ENCODE measurements at regions not wholly inside any gene's neighbourhood (a gene's known extent, or its start where the extent isn't known, plus 50 kb on each side); places are given as distances from the start of the nearest gene placed in this dataset.
"Not testable (repeated sequence)": the region's sequence is repeated elsewhere in the genome, so short reads cannot be mapped to it uniquely, and the experiment has no call there.

DNA sequence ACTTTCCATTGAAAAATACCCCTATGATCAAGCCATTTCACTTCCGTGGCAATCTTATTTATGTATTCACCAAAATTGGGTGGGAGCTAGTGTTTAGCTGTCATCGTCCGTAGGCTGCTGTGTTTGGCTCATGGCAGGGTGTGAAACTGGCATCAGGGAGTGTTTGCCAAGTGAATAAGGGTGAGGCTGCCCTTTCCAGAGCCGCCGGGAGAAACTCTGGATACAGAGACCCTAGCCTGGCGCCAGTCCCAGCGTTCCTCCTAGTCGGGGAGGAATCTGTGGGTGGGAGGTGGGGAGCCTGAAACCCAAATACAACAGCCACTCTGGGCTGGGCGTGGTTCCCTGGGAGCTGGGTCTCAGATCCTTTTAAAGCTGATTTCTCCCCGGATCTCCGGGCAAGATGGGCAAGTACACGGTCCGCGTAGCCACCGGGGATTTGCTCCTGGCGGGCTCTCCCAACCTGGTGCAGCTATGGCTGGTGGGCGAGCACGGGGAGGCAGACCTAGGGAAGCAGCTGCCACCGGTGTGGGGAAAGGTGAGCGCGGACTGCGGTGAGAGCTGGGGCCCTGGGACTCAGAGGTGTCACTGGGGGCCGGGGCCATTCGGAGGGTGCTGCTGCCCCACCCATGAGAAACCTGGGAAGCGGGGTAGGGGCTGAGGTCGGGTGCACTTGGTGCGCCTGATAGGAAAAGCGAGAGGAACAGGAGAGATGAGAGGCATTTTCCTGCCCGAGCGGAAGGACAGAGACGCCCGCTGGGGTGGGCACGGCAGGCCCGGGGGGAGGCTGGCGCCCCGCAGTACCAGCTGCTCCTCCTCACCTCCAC lies 62.1 kb upstream of the TEKT1 start:
- DNase-seq, result no peak

DNA sequence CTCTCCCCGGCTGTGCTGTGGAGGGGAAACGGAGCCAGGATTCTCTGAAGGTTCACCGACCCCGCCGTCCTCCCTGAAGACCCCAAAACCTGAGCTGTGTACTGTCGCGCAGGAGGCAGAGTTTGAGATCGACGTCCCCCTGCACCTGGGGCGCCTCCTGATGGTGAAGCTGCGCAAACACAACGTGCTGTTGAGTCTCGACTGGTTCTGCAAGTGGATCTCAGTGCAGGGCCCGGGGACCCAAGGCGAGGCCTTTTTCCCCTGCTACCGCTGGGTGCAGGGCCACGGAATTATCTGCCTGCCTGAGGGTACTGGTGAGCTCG lies 62.6 kb upstream of the TEKT1 start:
- DNase-seq, result no peak

DNA sequence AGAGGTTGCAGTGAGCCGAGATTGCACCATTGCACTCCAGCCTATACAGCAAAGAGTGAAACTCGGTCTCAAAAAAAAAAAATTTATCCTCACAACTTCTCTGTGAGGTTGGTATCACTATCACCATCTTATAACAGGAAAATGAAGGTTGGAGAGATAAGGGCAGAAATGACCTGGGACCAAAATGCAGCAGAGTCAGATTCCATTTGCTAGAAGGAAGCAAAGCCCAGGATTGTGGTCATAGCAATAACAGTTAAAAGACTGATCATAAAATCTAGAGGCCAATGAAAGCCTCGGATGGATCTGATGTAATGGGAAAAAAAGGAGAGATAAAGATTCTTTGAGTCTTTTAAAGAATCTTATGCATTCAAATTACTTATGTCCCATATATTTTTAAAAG lies 69.6 kb upstream of the TEKT1 start:
- no peak for DNase-seq

DNA sequence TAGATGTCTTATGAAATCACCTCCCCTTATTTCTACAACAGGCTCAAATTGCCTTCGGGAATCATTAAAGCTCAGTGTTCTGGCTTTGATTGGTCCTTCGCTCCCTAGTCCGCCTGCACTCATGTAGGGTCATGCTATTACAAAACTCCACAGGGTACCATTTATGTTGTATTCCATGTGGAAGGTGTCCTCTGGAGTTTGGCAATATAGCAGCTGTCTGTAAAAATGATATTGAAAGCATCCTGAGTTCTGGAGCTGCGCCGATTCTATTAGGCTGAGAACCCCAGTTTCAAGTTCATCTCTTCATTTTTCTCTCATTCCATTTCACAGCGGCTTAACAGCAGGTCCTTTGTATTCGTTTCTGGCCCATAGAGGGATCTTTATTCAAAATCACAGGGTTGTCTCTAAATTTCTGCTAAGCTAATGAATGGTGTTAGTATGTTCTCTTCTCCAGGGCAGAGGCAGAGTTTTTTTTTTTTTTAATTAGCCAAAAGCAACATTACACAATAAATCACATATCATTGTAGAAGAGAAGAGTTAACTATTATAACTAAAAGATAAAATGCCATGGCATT lies 71.9 kb upstream of the TEKT1 start:
- no peak for DNase-seq

DNA sequence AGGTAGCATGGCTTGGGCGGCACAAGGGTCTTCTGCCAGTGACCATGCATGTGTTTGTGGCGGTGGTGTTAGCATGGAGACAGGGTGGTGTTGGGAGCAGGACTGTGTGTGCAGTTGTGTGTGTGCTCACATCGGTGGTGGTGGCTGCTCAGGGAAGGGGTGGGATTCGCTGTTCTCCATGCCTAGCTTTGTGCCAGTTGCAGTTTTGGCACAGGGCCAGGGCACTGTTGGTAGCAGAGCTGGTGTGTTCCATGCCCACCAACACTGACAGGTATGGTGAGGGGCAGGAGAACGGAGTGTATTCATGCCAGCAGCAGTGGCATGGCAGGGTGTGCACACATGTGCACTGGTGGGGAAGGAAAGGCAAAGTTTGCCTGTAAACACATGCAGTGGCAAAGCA lies 77.3 kb upstream of the TEKT1 start:
- DNase-seq, result no peak

DNA sequence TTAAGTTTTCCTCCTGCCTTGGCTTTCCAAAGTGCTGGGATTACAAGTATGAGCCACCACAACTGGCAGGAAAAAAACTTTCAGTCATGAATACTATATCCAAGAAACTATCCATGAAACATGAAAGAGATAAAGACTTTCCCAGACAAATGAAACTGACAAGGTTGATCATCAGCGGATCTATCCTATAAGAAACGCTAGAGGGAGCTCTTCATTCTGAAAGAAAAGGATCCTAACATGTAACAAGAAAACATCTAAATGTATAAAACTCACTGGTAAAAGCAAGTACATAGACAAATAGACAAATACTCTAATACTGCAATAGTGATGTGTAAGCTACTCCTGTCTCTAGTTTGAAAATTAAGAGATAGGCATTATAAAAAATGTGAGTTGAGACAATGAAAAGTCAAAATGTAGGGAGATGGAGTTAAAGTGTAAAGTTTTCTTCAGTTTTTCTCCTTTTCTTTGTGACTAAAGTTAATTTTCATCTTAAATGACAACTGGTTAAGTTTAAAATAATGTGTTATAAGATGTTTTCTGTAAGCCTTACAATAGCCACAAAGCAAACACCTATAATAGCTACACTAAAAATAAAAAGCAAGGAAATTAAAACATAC lies 79.6 kb upstream of the TEKT1 start:
- DNase-seq, result no peak

DNA sequence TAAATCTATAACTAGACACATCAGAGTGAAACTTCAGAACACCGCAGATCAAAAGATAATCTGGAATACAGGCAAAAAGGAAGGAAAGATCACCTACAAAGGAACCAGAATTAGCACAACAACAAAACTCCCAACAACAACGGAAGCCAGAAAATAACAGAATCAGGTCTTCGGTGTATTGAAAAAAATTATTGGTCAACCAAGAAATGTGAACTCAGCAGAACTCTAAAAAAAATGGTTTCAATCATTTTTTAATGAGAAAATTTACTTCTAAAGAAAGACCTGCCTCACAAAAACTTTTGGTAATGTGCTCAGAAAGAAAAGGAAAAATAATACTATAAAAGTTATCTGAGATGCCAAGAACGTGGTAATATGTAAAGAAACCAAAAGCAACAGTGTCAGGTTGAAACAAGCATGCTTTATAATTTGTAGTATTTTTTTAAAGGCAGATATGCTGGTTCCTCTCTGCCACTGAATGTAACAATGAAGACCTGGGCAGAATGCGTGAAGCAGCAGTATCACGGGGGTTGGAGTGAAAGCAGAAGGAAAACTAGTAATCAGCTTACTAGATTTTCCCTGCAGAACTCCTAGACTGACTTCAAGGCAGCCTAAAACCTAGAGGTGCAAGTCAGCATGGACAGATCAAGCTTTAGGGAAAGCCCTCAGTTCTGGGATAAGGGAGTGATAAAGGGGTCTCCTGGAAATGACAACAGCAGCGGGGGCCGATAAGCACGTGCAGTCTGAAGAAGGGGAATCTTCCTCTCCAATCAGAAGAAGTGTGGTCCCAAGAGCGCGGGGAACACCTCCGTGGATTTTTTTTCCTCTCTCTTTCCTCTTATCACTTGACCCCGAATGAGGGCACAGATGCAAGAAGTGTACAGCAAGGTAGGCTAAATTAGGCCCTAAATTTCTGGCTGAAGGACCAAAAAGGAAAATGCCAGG lies 80.9 kb upstream of the TEKT1 start:
- no peak for DNase-seq

DNA sequence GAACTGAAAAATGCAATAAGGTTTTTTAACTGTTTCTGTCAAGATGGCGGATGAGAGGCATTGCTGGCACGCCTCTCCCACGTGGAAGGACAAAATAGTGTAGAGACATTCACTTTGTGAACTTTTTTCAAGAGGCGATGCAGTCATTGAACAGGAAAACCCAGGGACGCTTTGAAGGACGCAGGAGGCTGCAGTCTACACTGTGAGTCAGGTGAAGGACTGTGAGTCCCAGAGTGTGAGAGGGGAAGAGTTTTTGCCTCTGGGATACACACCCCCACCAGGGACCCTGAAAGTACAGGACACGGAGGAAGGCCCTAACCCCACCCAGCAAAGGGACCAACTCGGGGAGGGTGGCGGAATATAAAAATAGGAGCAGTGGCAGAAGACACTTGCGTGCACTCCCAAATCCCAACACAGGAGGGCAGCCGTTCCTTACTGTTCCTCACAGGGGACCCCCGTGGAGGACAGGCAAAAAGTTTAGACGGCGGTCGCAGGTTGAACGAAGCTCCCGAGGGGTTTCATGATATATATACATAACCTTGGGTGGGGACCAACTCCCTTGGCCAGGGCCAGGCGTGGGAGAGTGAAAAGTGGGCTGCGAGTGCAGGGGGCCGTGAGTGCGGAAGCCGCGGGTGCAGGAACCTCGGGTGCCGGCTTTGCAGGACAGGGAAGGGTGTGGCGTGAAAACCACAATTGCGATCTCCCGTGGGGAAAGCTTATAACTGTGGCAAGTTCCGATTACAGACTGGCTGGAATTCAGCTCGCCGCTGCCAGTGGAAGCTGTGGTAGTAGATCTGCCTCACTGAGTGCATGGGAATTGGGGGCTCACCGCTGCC lies 82.0 kb upstream of the ALOX12 start:
- peak; percentile 53 for DNase-seq

DNA sequence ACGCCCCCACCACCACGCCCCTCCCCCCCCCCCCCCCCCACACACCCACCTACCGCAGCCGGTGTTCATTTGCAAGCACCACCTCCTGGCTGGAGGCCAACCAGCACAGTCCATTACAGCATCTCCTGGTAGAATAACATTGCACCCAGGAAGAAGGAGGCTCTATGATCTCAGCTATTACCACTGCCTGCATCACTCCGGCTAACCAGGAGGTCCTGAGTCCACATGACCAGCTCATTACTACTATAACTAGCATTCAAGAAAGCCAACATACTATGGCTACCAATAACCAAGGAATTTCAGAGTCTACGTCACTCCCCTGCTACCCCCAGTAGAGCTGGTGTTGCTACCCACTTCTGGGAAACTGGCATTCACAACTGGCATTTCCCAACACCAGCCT lies 81.1 kb upstream of the ALOX12 start:
- DNase-seq, result peak; percentile 8

DNA sequence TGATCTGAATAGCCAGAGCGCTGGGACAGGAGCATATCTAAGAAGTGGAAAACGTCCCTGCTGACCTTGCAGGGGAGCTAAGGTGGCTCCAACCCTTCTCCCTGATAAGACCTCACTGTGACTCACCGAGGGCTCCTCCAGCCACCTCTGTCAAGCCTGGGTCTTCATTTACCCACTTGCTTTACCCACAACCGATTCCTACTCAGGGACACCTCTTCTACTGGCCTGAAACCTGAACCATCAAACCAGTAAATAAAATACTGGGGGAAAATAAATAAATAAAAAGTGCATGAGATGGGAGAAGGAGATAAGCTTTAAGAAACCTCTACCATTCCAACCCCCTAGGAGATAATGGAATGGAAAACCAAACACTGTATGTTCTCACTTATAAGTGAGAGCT lies 80.2 kb upstream of the ALOX12 start:
- no peak for DNase-seq

DNA sequence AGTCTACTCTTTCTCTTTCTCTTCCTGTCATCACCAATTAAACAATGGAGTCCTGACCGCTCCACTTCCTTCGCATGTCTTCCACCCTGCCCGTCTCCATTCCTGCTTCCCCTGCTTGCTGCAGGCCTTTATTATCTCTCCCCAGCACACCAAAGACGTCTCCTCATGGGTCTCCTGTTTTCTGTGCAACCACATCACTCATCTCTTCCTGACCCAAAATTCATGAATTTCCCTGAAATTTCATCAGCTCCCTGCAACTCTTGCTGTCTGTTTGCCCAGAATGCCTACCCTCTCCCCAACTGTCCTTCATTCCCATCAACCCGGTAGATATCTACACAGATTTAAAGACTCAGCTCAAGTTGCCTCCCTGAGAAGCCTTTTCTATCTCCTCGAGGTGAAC lies 76.7 kb upstream of the ALOX12 start:
- DNase-seq, result no peak

DNA sequence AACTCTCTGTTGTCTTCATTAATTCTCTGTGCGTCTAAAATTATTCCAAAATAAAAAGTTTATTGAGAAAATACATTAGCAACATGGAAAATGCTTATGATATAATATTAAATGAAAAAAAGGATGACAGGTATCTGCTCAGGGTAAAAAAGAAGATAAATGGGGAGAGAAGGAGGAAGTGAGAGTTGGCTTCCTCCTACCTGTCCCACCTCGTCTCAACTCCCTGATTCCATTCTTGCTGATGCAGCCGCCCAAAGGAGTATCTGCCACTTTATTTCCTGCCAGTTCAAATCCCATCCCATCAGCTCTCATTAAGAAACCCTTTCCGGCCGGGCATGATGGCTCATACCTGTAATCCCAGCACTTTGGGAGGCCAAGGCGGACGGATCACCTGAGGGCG lies 72.5 kb upstream of the ALOX12 start:
- no peak for DNase-seq

DNA sequence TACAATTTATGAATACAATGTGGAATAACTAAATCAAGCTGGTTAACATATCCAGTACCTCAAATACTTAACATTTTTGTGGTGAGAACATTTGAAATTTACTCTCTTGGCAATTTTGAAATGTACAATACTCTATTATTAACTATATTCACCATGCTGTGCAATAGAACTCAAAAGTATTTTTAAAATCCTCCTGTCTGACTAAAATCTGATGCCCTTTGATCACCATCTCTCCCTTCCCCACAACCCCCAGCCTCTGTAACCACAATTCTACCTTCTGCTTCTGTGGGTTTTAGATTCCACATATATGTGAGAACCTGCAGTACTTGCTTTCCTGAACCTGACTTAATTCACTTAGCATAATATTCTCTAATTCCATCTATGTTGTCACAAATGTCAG lies 71.6 kb upstream of the ALOX12 start:
- DNase-seq, result no peak

DNA sequence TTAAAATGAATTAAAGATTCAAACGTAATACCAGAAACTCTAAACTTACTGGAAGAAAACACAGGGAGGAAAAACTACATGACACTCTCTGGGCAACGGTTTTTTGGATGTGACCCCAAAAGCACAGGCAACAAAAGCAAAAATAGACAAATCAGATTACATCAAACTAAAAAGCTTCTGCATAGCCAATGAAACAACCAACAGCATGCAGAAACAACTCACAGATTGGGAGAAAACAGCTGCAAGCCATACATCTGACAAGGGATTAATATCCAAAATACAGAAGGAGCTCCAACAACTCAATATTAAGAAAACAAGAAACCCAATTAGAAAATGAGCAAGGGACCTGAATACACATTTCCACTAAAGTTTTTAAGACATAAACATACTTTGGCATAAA lies 69.2 kb upstream of the ALOX12 start:
- DNase-seq, result no peak

DNA sequence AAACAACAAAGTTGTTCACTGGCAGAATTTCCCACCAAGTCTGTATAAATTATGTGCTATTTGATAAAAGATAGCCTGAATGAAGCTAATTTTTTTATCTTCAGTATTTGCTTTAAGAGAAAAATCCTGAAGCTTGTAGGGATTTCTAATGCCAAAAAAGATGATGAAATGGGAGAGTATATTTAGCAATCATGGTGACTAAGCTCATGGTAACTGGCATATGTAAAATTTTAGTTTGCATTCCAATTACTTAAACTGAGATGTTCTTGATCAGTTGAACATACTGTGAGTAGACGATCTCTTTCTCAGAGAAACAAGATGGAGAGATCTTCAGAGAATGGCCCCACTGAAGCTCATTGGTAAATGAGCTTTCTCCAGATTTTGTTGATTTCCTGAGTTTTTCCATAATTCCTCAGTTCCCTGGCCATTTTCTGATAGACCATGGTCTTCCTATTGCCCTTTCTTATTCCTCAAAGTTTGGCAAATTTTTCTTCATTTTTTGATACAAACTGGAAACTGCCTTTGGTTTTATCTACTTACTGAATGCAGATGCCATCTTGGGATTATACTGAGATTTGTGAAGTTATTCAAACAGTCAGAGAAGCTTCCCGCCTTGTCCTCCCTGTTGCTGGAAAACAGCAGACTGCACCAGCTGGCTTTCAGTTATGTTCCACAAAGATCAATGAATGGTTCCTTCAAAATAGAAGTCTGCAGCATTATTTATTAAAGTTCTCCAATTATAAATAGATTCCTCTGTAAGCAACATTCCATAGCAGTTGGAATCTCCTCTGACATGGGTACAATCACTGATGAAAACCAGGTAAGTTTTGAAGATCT lies 68.3 kb upstream of the ALOX12 start:
- no peak for DNase-seq

DNA sequence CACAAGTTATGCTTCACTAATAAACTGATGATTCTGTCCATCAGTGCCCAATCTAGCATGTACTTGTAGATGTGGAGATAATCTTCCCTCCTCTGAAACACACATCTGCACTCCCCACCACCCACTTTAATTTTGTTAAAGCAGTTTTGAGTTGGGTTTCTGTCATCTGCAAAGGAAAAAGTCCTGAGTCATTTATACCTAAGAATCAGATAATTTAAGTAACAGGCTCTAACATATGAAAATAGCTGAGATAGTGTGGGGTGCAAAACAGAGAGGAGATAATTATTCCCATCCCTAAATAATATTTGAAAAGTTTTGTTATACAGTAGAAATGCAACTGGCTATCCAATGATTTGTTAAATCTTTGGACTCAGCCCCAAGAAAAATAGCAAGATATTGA lies 67.7 kb upstream of the ALOX12 start:
- DNase-seq, result no peak

DNA sequence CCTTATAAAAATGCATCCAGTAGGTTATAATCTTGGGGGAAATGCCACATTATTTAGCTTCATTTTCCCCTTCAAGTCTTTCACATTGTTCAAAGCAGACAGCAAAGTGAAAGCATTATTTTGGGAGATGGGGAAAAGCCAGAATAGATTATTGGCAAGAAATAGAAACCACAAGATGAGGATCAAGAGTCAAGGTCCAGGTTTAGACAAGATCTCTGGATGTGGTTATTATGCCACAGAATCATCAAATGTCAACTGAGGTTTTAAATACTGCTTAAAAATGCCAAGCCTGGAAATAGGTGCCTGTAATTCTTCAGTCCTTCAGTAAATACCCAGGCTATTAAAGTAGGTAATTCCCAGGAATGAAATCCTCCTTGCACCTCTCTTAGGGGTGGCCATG lies 65.1 kb upstream of the ALOX12 start:
- no peak for DNase-seq

DNA sequence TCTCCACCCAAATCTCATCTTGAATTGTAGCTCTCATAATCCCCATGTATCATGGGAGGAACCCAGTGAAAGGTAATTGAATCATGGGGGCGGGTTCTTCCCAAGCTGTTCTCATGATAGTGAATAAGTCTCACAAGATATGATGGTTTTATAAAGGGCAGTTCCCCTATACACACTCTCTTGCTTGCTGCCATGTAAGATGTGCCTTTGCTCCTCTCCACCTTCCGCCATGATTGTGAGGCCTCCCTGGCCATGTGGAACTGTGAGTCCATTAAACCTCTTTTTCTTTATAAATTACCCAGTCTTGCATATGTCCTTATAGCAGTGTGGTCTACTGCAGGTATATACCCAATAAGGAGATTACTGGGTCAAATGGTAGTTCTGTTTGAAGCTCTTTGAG lies 61.3 kb upstream of the ALOX12 start:
- DNase-seq, result not testable (repeated sequence)

DNA sequence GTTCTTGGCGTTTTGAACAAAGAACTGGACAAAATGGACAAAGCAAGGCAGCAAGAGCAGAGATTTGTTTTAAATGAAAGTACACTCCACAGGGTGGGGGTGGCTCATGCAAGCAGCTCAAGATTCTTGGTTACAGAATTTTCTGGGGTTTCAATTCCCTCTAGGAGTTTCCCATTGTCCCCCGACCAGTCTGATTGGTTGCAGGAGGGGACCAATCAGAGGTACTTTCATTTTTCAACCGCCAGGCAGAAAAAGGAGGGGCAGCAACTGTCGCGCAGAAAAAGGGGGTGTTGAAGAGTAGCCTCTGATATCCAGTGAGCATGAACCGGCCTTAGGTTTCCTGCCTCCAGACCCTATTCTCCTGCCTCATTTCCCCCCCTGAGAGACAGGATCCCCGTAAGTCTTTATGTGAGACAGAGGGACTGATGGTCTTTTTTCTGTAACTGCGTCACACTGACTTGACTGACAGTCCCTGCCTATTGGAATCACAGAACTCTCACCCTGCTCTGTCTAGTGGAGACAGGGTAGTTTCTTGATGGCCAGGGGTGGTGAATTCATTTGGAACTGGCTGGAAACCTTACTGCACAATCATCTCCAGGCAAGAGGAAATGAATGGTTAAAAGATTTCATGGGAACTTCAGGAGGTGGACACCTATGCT lies 59.4 kb upstream of the ALOX12 start:
- no peak for DNase-seq

DNA sequence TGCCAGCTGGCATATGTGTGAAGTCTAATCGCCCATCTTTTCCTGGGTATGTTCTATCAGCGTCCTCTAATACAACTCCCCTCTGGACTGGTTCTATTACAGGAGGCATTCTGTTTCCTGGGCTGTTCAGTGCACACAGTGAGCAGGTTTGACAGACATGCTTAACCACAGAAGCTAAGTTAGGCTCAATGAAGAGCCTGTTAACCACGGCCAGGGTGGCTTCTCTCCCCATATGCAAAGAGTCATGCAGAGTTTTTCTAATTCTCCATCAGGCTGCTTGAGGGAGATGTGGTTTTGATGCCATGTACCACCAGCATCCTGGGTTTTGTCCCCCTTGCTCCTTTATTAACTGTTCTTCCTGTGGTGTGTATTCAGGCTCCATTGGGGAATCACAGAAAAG lies 57.2 kb upstream of the ALOX12 start:
- no peak for DNase-seq

DNA sequence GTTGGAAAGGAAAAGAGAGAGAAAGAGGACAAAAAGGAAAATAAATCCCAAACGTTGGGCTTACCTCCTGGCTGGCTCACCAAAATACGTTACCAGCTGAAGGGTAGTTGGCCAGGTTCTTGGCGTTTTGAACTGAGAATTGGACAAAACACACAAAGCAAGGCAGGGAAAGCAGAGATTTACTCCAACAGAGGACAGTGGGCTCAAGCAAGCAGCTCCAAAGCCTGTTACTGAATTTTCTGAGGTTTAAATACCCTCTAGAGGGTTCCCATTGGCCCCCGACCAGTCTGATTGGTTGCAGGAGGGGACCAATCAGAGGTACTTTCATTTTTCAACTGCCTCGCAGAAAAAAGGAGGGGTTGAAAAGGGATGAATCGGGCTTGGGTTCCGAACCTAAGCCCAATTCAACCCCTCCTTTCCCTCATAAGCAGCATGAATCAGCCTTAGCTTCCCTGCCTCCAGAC lies 55.6 kb upstream of the ALOX12 start:
- peak; percentile 66 for DNase-seq
